ENCODE measurements at regions not wholly inside any gene's neighbourhood (a gene's known extent, or its start where the extent isn't known, plus 50 kb on each side); places are given as distances from the start of the nearest gene placed in this dataset.

DNA sequence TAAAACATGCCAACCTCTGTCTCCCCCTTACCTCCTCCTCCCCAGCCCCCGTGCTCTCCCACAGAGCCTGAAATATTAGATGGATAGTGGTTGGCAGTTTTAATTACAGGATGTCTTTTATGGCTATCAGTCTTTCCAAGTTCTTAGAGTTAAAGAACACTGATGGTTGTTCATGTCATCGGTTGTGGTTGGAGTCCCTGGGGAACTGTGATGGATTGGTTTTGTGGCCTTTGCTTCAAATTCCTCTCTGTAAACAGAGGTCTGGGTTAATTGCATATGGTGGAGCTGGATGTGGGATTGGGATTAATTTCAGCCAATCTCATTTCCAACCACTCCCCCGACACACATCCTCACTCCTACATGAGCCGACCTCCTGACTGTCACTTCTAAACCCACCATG, 164.5 kb upstream of the PROK2 start:
- Histone ChIP-seq H2AFZ (ENCODE audit: low read length) (no peak overlapping the region), H3K79me2 (ENCODE audit: insufficient read depth, low read length) (no peaks in the 10 kb centered on the region), H3K27me3 (ENCODE audit: insufficient read depth, low read length) (no peaks in the 10 kb centered on the region), H2BK120ac (ENCODE audit: low read depth, low read length, poor library complexity, severe bottlenecking) (no peak overlapping the region), H3K4ac (ENCODE audit: low read depth, low read length) (no peak overlapping the region), H3K56ac (ENCODE audit: insufficient read length, low read depth, low read length) (no peak overlapping the region), H4K5ac (ENCODE audit: insufficient read length, low read depth, low read length) (no peak overlapping the region), H2BK5ac (ENCODE audit: insufficient read length, low read length) (no peak overlapping the region), H2BK20ac (ENCODE audit: low read depth, low read length, poor library complexity, severe bottlenecking) (no peak overlapping the region), H3T11ph (ENCODE audit: low read length) (no peak overlapping the region), H3K14ac (ENCODE audit: insufficient read depth, low read length) (no peak overlapping the region), H3K9me3 (ENCODE audit: control insufficient read depth, low read depth, low read length) (no peaks in the 10 kb centered on the region), H3K27ac (ENCODE audit: insufficient read length, low read depth, low read length) (no peak overlapping the region), H3K4me1 (ENCODE audit: insufficient read depth, low read length) (no peaks in the 10 kb centered on the region), H3K9ac (ENCODE audit: extremely low read depth, insufficient read length, low read length) (no peak overlapping the region), H3K18ac (ENCODE audit: insufficient read length, low read depth, low read length) (no peak overlapping the region), H4K91ac (ENCODE audit: insufficient read length, low read depth, low read length) (no peak overlapping the region), H4K20me1 (ENCODE audit: control insufficient read depth, insufficient read depth, insufficient read length) (no peaks in the 10 kb centered on the region), H2BK12ac (ENCODE audit: insufficient read length, low read depth, low read length) (no peak overlapping the region), H2AK5ac (ENCODE audit: insufficient read length, low read length) (no peak overlapping the region), H4K8ac (replicated peaks; ENCODE audit: insufficient read length, low read depth, low read length) (no peak overlapping the region), H3K4me2 (ENCODE audit: insufficient read depth, insufficient read length, low read length) (no peak overlapping the region), H2BK15ac (ENCODE audit: low read depth, low read length) (no peak overlapping the region), H3K23me2 (ENCODE audit: insufficient read length, low read depth, low read length, poor library complexity, severe bottlenecking) (no peaks in the 10 kb centered on the region), H3K23ac (ENCODE audit: insufficient read length, low read depth, low read length) (no peak overlapping the region), H3K79me1 (ENCODE audit: insufficient read depth, low read depth, low read length, poor library complexity, severe bottlenecking) (no peaks in the 10 kb centered on the region)
- no peak for DNase-seq
- WGBS (ENCODE audit: extremely low coverage, insufficient read length, low lambda C conversion rate): no CpG with 5 or more reads among the region's 4 CpGs
- Mint-ChIP-seq H3K4me1 (peaks cover 0 to 2% of the 10 kb centered on the region in 2 experiments; a peak in 1 of 4 replicates), H3K9me3 (no peaks in the 10 kb centered on the region), H3K27me3 (ENCODE audit: low read depth) (peaks cover 18% of the 10 kb centered on the region), H3K36me3 (ENCODE audit: insufficient read depth in 1 of 3, low read depth in 3 of 3) (no peaks in the 10 kb centered on the region), H3K27ac (no peak overlapping the region), H3K4me3 (no peak overlapping the region)
- TF ChIP-seq, protein P1, sequence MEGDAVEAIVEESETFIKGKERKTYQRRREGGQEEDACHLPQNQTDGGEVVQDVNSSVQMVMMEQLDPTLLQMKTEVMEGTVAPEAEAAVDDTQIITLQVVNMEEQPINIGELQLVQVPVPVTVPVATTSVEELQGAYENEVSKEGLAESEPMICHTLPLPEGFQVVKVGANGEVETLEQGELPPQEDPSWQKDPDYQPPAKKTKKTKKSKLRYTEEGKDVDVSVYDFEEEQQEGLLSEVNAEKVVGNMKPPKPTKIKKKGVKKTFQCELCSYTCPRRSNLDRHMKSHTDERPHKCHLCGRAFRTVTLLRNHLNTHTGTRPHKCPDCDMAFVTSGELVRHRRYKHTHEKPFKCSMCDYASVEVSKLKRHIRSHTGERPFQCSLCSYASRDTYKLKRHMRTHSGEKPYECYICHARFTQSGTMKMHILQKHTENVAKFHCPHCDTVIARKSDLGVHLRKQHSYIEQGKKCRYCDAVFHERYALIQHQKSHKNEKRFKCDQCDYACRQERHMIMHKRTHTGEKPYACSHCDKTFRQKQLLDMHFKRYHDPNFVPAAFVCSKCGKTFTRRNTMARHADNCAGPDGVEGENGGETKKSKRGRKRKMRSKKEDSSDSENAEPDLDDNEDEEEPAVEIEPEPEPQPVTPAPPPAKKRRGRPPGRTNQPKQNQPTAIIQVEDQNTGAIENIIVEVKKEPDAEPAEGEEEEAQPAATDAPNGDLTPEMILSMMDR (conservative IDR thresholded peaks at IDR 0.05): no peak

Data from H9 (cell line).